Transverse colon (tissue), 4 donors: ENCODE measurements at regions not wholly inside any gene's neighbourhood (a gene's known extent, or its start where the extent isn't known, plus 50 kb on each side); places are given as distances from the start of the nearest gene placed in this dataset.
A peak's percentile ranks its signal among the peaks of the same experiment; 100 is the strongest.
"Not testable (repeated sequence)": the region's sequence is repeated elsewhere in the genome, so short reads cannot be mapped to it uniquely, and the experiment has no call there.

Source experiments
- DNase-seq: peaks from one replicate; pipeline ENCODE4 v3.0.0-alpha.2; 2019
- H3K27ac ChIP-seq, 4 donors: fragments of 200-600 bp; sonication (generic); 2 replicates each; pipeline ENCODE4 v1.5.1; 2016 to 2018; ENCODE audit warnings: inconsistent platforms in 4 of 4
- H3K27me3 ChIP-seq: fragments of 200-600 bp; sonication (generic); 2 replicates; pipeline ENCODE4 v1.5.1; 2017; ENCODE audit warnings: inconsistent platforms
- H3K36me3 ChIP-seq, 4 donors: fragments of 200-600 bp; sonication (generic); 2 replicates each; pipeline ENCODE4 v1.5.1; 2017 to 2019; ENCODE audit warnings: inconsistent platforms in 4 of 4
- H3K4me1 ChIP-seq, 4 donors: fragments of 200-600 bp; sonication (generic); 2 replicates each; pipeline ENCODE4 v1.5.1; 2017 to 2020; ENCODE audit warnings: inconsistent platforms in 4 of 4
- H3K4me3 ChIP-seq, 4 donors: fragments of 200-600 bp; sonication (generic); 1 replicate in 1 of 4; 2 replicates in 3 of 4; pipeline versions ENCODE4 v1.5.1 to v1.6.1; 2017 to 2019; ENCODE audit warnings: inconsistent platforms in 4 of 4
- H3K9me3 ChIP-seq, 2 donors: fragments of 200-600 bp; sonication (generic); 2 replicates each; pipeline ENCODE4 v1.5.1; 2017 to 2019; ENCODE audit warnings: inconsistent platforms in 2 of 2
- CTCF ChIP-seq, 5 experiments: fragments of 200-600 bp in 3 of 5; fragments of 450-650 bp in 2 of 5; sonication (generic) in 3 of 5; IDR thresholded peaks; 1 replicate in 2 of 5; 2 replicates in 3 of 5; pipeline ENCODE4 v1.5.1; 2016 to 2017; ENCODE audit warnings: antibody characterized with exemption in 5 of 5, inconsistent platforms in 3 of 5, mild to moderate bottlenecking in 2 of 5, moderate library complexity in 1 of 5
- WGBS, 2 donors: methylation state at CpG; one replicate each; pipeline ENCODE4 v1.1.5; 2018; ENCODE audit warnings: low coverage in 1 of 2; 5-methylcytosine and 5-hydroxymethylcytosine counted together
- in situ Hi-C, 4 donors: fragments of 200-750 bp; cut with MboI; loops; one replicate each; pipeline versions ENCODE4 v1.15.0 to v1.15.1; 2017; ENCODE audit warnings: low sequenced_read_pairs in 3 of 4, low pct_ligation_motif_present in 1 of 4, low pct_unique_long_range_greater_than_20kb in 1 of 4
- intact Hi-C: fragments of 100-400 bp; cut with DNase I; formaldehyde crosslinking; loops from one replicate; pipeline ENCODE4 v1.15.1; 2023; ENCODE audit warnings: low total_unique reads

DNA sequence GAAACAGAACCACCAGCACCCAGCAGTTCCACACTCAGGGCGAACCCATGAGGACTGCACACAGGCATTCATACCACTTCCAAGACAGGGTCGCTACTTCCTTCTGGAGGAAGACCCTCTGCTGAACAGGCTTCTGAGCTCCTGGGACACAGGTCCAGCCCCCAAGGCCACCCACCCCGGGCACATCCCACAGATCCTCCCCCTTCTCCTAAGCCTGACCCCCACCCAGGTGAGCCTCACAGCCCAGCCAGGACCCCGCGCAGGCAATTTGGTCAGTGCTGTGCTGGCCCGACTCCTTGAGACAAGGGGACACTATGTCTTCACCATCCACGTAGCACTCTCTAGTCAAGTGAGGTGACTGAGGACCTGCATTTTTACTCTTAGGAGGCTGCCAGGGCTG, 5382.7 kb upstream of the TPTE start:
- intact Hi-C loops, in situ Hi-C loops, H3K36me3 ChIP-seq, H3K9me3 ChIP-seq, DNase-seq, H3K4me3 ChIP-seq, H3K27me3 ChIP-seq, H3K4me1 ChIP-seq, H3K27ac ChIP-seq: not testable (repeated sequence)
- 93% methylated on average over 3 of the region's 7 CpGs; no CpG with 5 or more reads in 1 of the 2 donors for WGBS, 2 donors

DNA sequence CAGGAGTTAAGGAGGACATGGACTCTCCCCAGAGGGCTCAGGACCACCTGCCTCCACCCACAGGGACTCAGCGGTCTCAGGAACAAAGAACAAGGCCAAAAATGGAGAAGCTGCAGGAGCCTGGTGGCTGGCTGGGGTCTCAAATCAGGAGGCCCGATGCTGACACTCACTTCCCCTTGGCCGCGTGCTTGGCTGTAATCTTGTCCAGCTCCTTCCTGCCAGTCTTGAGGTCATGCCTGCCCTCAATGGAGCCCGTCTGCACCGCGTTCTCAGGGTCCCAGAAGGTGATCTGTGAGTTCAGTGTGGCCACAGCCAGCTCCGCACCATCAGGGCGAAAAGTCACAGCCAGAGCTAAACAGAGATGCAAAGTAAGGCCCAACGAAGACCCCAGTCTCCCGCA, 5381.9 kb upstream of the TPTE start:
- H3K4me3 ChIP-seq, H3K9me3 ChIP-seq, H3K27me3 ChIP-seq, intact Hi-C loops, H3K4me1 ChIP-seq, DNase-seq, in situ Hi-C loops, H3K27ac ChIP-seq, H3K36me3 ChIP-seq: not testable (repeated sequence)
- WGBS, 2 donors, result no CpG with 5 or more reads among the region's 11 CpGs

GRCh38 chr21:5143011-5143410, 5378.4 kb upstream of the TPTE start:
- H3K4me1 ChIP-seq, H3K27ac ChIP-seq, H3K27me3 ChIP-seq, in situ Hi-C loops, DNase-seq, intact Hi-C loops, H3K36me3 ChIP-seq, H3K9me3 ChIP-seq, H3K4me3 ChIP-seq: not testable (repeated sequence)
- 100% methylated on average over 2 of the region's 6 CpGs; no CpG with 5 or more reads in 1 of the 2 donors for WGBS, 2 donors

DNA sequence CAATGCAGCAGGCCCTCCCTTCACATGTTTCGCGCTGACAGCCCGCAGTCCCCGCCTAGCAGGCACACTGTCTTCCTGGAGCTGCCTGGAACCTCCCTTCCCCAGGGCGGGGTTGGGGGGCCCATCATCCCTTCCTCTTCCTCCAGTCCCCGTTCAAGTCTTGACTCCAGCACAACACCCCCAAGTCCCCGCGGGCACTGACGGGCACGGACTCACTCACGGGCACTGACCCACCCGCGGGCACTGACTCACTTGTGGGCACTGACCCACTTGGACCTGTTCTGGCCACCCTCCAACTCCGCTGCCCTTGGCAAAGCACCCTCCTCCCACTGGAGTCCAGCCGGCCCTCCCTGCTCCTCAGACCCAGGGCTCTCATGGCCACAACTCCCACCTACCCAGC, 5376.7 kb upstream of the TPTE start:
- H3K36me3 ChIP-seq, H3K27ac ChIP-seq, in situ Hi-C loops, H3K4me1 ChIP-seq, H3K9me3 ChIP-seq, intact Hi-C loops, DNase-seq, H3K4me3 ChIP-seq, H3K27me3 ChIP-seq: not testable (repeated sequence)
- 64% methylated on average over 6 of the region's 15 CpGs; no CpG with 5 or more reads in 1 of the 2 donors for WGBS, 2 donors

DNA sequence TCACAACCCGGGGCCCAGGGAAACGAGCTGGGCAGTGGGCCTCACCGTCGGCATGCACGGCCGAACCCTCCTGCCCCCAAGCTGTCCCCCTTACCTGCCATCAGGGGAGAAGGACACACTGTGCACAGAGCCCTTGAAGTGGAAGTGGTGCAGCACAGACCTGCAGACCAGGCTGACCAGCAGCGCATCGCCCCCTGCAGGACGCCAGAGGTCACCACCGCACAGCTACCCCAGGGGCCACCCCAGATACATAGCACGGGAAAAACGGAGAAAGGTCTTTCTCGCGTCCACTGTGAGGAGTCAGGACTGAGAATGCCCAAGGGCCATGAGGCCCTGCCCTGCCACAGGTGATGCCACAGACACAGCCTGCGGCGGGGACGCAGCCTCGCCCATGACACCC, 5373.7 kb upstream of the TPTE start:
- H3K27me3 ChIP-seq, H3K4me3 ChIP-seq, H3K4me1 ChIP-seq, H3K9me3 ChIP-seq, H3K27ac ChIP-seq, intact Hi-C loops, in situ Hi-C loops, H3K36me3 ChIP-seq: not testable (repeated sequence)
- DNase-seq, result peak; percentile 13
- WGBS, 2 donors, result no CpG with 5 or more reads among the region's 18 CpGs
- TF ChIP-seq CTCF (IDR thresholded peaks at IDR 0.05), result peak in 1 of 5 experiments; percentile 19

- intact Hi-C loops, H3K27me3 ChIP-seq, in situ Hi-C loops, H3K9me3 ChIP-seq, H3K4me3 ChIP-seq, DNase-seq, H3K36me3 ChIP-seq, H3K27ac ChIP-seq, H3K4me1 ChIP-seq: not testable (repeated sequence)
- 70% methylated on average over 8 of the region's 14 CpGs; no CpG with 5 or more reads in 1 of the 2 donors for WGBS, 2 donors
Observed at GRCh38 chr21:5149222-5149621, 5372.2 kb upstream of the TPTE start.

DNA sequence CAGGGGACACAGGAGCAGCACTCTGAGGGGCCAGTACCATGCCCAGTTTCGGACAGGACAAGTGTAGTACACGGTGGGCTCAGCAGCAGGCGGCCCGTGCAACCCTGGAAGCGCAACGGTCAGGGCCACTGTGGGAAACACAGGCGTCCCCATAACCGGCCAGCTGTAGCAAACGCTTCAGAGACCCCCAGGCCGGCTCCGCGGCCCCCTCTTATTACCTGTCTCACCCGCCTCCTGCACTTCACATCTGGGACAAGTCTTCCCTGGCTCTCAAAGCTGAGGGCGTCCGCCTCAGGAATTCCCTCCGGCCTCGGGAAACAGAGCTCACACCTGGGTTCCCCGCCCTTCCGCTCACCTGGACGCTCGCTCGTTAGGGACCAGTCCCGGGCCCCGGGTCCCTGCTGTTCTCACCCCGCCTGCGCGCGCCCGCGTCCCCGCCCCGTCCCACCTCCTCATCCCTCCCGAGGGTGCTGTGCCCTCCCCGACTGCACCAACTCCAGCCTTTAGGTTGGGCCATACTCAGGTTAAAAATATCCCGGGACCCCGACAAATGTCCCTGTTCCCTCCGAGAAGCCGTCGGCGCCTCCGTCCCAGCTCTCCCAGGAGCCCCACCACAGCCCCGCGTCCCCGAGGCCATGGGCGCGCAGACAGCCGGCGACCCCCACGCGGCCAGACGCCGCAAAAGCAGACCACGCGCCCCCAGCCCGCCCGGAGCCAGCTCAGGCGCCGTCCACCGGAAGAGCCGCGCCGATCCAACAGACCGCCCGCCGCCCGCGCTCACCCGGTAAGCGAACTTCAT, 5367.3 kb upstream of the TPTE start:
- H3K9me3 ChIP-seq, H3K36me3 ChIP-seq, H3K27me3 ChIP-seq, in situ Hi-C loops, intact Hi-C loops, DNase-seq, H3K4me1 ChIP-seq: not testable (repeated sequence)
- H3K27ac ChIP-seq, result peak overlapping the region; percentile 41 to 79 (median 69)
- H3K4me3 ChIP-seq, result peak overlapping the region in 2 of 4 donors; percentile 40 to 57
- no CpG with 5 or more reads among the region's 69 CpGs for WGBS, 2 donors
